Osteoblast (primary cell): ENCODE measurements at regions not wholly inside any gene's neighbourhood (a gene's known extent, or its start where the extent isn't known, plus 50 kb on each side); places are given as distances from the start of the nearest gene placed in this dataset.
"Not testable (repeated sequence)": the region's sequence is repeated elsewhere in the genome, so short reads cannot be mapped to it uniquely, and the experiment has no call there.

Source experiments
- DNase-seq: peaks from one replicate; pipeline ENCODE4 v3.0.0; 2011; ENCODE audit warnings: low spot score, mixed read lengths; ENCODE audit not compliant: insufficient read length; ENCODE audit errors: missing footprints
- H2AFZ ChIP-seq: 2 replicates; pipeline ENCODE4 v1.6.0; 2011; ENCODE audit warnings: mild to moderate bottlenecking, low read length
- H3K27ac ChIP-seq: 2 replicates; pipeline ENCODE4 v1.5.1; 2011; ENCODE audit warnings: mild to moderate bottlenecking, low read depth, low read length, moderate library complexity
- H3K27me3 ChIP-seq: 2 replicates; pipeline ENCODE4 v1.6.0; 2012; ENCODE audit warnings: mild to moderate bottlenecking, control low read depth, inconsistent platforms, low read length, moderate library complexity; ENCODE audit not compliant: insufficient read depth
- H3K36me3 ChIP-seq: 2 replicates; pipeline ENCODE4 v1.5.1; 2011; ENCODE audit warnings: mild to moderate bottlenecking, low read length, control low read depth, moderate library complexity; ENCODE audit not compliant: insufficient read depth
- H3K4me1 ChIP-seq: 2 replicates; pipeline ENCODE4 v1.5.1; 2011; ENCODE audit warnings: mild to moderate bottlenecking, low read length, control low read depth, moderate library complexity; ENCODE audit not compliant: insufficient read depth
- H3K4me2 ChIP-seq: 2 replicates; pipeline ENCODE4 v1.6.0; 2011; ENCODE audit warnings: mild to moderate bottlenecking, low read length; ENCODE audit not compliant: insufficient read depth
- H3K4me3 ChIP-seq: fragments of 200-600 bp; sonication (generic); 3 replicates; pipeline ENCODE4 v1.5.1; 2012; ENCODE audit warnings: mild to moderate bottlenecking, low read length, inconsistent platforms; ENCODE audit not compliant: insufficient read depth
- H3K79me2 ChIP-seq: 2 replicates; pipeline ENCODE4 v1.6.0; 2012; ENCODE audit warnings: mild to moderate bottlenecking, low read length, control low read depth, inconsistent platforms; ENCODE audit not compliant: insufficient read depth
- H3K9me3 ChIP-seq: 2 replicates; pipeline ENCODE4 v1.5.1; 2011; ENCODE audit warnings: low read depth, low read length, control low read depth
- H4K20me1 ChIP-seq: 2 replicates; pipeline ENCODE4 v1.6.0; 2012; ENCODE audit warnings: mild to moderate bottlenecking, low read length, control low read depth; ENCODE audit not compliant: insufficient read depth
- CTCF ChIP-seq: IDR thresholded peaks from 2 replicates; pipeline ENCODE4 v1.5.1; 2011; ENCODE audit warnings: mild to moderate bottlenecking, low read depth, low read length, moderate library complexity; ENCODE audit errors: extremely low read depth

DNA sequence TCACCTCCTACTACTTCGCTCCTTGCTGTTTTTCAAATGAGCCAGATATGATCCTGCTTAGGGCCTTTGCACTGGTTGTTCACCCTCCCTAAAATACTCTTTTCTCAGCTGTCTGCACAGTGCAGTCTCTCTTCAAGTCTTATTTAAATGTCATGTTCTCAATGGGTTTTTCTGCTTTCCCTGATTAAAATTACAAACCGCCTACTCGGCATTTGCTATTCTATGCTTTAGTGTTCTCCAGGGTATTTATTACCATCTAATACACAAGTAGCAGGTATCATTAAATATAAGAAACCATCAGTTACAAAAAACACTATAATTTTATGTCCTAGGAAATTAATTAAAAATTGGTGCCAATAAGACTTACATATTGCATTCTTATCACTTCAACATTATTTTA is 108.0 kb upstream of the TMTC1 start:
- H3K4me2 ChIP-seq: no peak overlapping the region
- no peak for DNase-seq
- no peaks in the 10 kb centered on the region for H3K4me1 ChIP-seq
- H3K27ac ChIP-seq: no peak overlapping the region
- no peak overlapping the region for H3K4me3 ChIP-seq
- no peaks in the 10 kb centered on the region for H3K9me3 ChIP-seq
- H4K20me1 ChIP-seq: no peaks in the 10 kb centered on the region
- no peak for TF ChIP-seq CTCF
- H3K27me3 ChIP-seq: no peaks in the 10 kb centered on the region
- H2AFZ ChIP-seq: no peak overlapping the region
- H3K36me3 ChIP-seq: no peaks in the 10 kb centered on the region
- H3K79me2 ChIP-seq: no peaks in the 10 kb centered on the region

GRCh38 chr12:29889737-29890136 is 106.0 kb upstream of the TMTC1 start:
- Histone ChIP-seq H2AFZ (no peak overlapping the region), H3K27me3 (no peaks in the 10 kb centered on the region), H3K79me2 (no peaks in the 10 kb centered on the region)

DNA sequence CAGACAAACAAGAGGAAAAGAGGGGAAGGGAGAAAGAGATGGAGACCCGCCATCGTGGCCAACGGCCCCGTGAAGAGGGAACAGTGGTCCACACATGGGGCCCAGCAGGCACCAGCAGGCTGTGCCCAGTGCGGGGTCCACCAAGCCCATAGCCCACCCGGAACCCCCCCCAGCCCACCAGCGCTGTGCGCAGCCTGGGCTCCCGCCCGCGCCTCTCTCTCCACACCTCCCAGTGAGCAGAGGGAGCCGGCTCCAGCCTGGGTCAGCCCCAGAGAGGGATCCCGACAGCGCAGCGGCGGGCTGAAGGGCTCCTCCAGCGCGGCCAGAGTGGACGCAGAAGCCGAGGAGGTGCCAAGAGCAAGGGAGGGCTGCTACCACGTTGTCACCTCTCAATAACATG is 105.0 kb upstream of the TMTC1 start:
- Histone ChIP-seq H3K4me3 (no peak overlapping the region), H3K27me3 (no peaks in the 10 kb centered on the region), H3K4me1 (no peaks in the 10 kb centered on the region), H3K27ac (no peak overlapping the region), H3K9me3 (no peaks in the 10 kb centered on the region), H3K36me3 (no peaks in the 10 kb centered on the region), H2AFZ (no peak overlapping the region), H4K20me1 (no peaks in the 10 kb centered on the region), H3K79me2 (no peaks in the 10 kb centered on the region), H3K4me2 (no peak overlapping the region)
- DNase-seq: no peak
- TF ChIP-seq CTCF: no peak

More at GRCh38 chr12:29889737-29890136, 106.0 kb upstream of the TMTC1 start:
- TF ChIP-seq CTCF: peak; percentile 75
- Histone ChIP-seq H3K4me1 (no peaks in the 10 kb centered on the region), H3K4me3 (no peak overlapping the region), H4K20me1 (no peaks in the 10 kb centered on the region), H3K4me2 (no peak overlapping the region), H3K36me3 (no peaks in the 10 kb centered on the region), H3K9me3 (no peaks in the 10 kb centered on the region), H3K27ac (no peak overlapping the region)
- peak; percentile 72 for DNase-seq

- not testable (repeated sequence) for H3K79me2 ChIP-seq, DNase-seq, H3K9me3 ChIP-seq, H4K20me1 ChIP-seq, H3K4me1 ChIP-seq, H3K36me3 ChIP-seq, H3K27me3 ChIP-seq, H3K27ac ChIP-seq, H3K4me3 ChIP-seq, H3K4me2 ChIP-seq, H2AFZ ChIP-seq
Measured at GRCh38 chr12:29884957-29885356, 101.2 kb upstream of the TMTC1 start.
